PC-3 (cell line): ENCODE measurements at regions not wholly inside any gene's neighbourhood (a gene's known extent, or its start where the extent isn't known, plus 50 kb on each side); places are given as distances from the start of the nearest gene placed in this dataset.

Experiments
- ATAC-seq: fragments of 200-7000 bp; cut with Tn5 transposase; 2 replicates; pipeline ENCODE4 v1.9.1; 2020; ENCODE audit warnings: mild to moderate bottlenecking, moderate library complexity
- BruUV-seq: library from RNA; stranded (reverse); fragments of 400-500 nt; replicated peaks from 2 replicates; lab custom pipeline; 2021; lab: Mats Ljungman, UMichigan
- CTCF ChIA-PET: fragments of 300-600 bp; sonication (Branson Sonifier 250); formaldehyde crosslinking; loops from one replicate; lab custom pipeline; 2022; ENCODE audit warnings: antibody characterized with exemption; lab: Charles Lee
- POLR2A ChIA-PET: fragments of 300-600 bp; sonication (Branson Sonifier 250); formaldehyde crosslinking; loops from one replicate; lab custom pipeline; 2022; ENCODE audit warnings: antibody characterized with exemption; ENCODE audit not compliant: unreplicated experiment; lab: Charles Lee
- DNase-seq: peaks from one replicate; pipeline ENCODE4 v3.0.0-alpha.2; 2015
- H2AFZ ChIP-seq: fragments of 300-600 bp; sonication (generic); 2 replicates; pipeline ENCODE4 v1.6.0; 2016; ENCODE audit warnings: antibody characterized with exemption, low read length
- H3F3A ChIP-seq: fragments of 300-600 bp; sonication (generic); one replicate; pipeline ENCODE4 v1.6.0; 2017; ENCODE audit warnings: antibody characterized with exemption, low read length, control low read depth, mild to moderate bottlenecking; ENCODE audit not compliant: unreplicated experiment
- H3K27ac ChIP-seq: fragments of 300-600 bp; sonication (generic); 2 replicates; pipeline ENCODE4 v1.5.1; 2016; ENCODE audit warnings: mild to moderate bottlenecking, low read length
- H3K27me3 ChIP-seq: fragments of 300-600 bp; sonication (generic); 2 replicates; pipeline ENCODE4 v1.6.1; 2016; ENCODE audit warnings: low read length, mixed read lengths
- H3K36me3 ChIP-seq: fragments of 300-600 bp; sonication (generic); 2 replicates; pipeline ENCODE4 v1.6.1; 2016; ENCODE audit warnings: low read depth, mixed run types, low read length, mixed read lengths
- H3K4me1 ChIP-seq: fragments of 300-600 bp; sonication (generic); 2 replicates; pipeline ENCODE4 v1.5.1; 2016; ENCODE audit warnings: low read length; ENCODE audit not compliant: insufficient read depth
- H3K4me2 ChIP-seq: fragments of 300-600 bp; sonication (generic); 2 replicates; pipeline ENCODE4 v1.6.0; 2016; ENCODE audit warnings: low read length
- H3K4me3 ChIP-seq: fragments of 300-600 bp; sonication (generic); 2 replicates; pipeline ENCODE4 v1.5.1; 2016; ENCODE audit warnings: mild to moderate bottlenecking, low read length, mixed read lengths
- H3K79me2 ChIP-seq: fragments of 300-600 bp; sonication (generic); 2 replicates; pipeline ENCODE4 v1.6.1; 2017; ENCODE audit warnings: low read length, mixed read lengths
- H3K9ac ChIP-seq: fragments of 300-600 bp; sonication (generic); 2 replicates; pipeline ENCODE4 v1.6.0; 2016; ENCODE audit warnings: mild to moderate bottlenecking, low read length
- H3K9me2 ChIP-seq: fragments of 300-600 bp; sonication (generic); replicated peaks from 2 replicates; pipeline ENCODE4 v1.6.1; 2016; ENCODE audit warnings: mixed run types, low read length, mixed read lengths
- H3K9me3 ChIP-seq: fragments of 300-600 bp; sonication (generic); 2 replicates; pipeline ENCODE4 v1.6.1; 2016; ENCODE audit warnings: low read length, mixed read lengths
- H4K20me1 ChIP-seq: fragments of 300-600 bp; sonication (generic); 2 replicates; pipeline ENCODE4 v1.6.1; 2016; ENCODE audit warnings: low read length, mixed read lengths
- CTCF ChIP-seq: fragments of 300-600 bp; sonication (generic); conservative IDR thresholded peaks from 2 replicates; pipeline ENCODE4 v1.5.1; 2017; ENCODE audit warnings: antibody characterized with exemption, low read depth, mild to moderate bottlenecking, low read length
- EZH2 ChIP-seq: fragments of 300-600 bp; sonication (generic); IDR thresholded peaks from one replicate; pipeline ENCODE4 v1.6.1; 2017; ENCODE audit warnings: antibody characterized with exemption, mild to moderate bottlenecking, low read length; ENCODE audit not compliant: unreplicated experiment
- EZH2phosphoT487 ChIP-seq: fragments of 300-600 bp; sonication (generic); IDR thresholded peaks from 2 replicates; pipeline ENCODE4 v1.6.1; 2018; ENCODE audit warnings: mild to moderate bottlenecking, antibody characterized with exemption, low read length, borderline replicate concordance
- intact Hi-C: fragments of 100-400 bp; cut with micrococcal nuclease; formaldehyde crosslinking; loops from 2 replicates; pipeline ENCODE4 v1.9.0; 2023

GRCh38 chr21:27725916-27726315 is 759.0 kb upstream of the ADAMTS5 start:
- no peaks in the 10 kb centered on the region for H3F3A ChIP-seq

DNA sequence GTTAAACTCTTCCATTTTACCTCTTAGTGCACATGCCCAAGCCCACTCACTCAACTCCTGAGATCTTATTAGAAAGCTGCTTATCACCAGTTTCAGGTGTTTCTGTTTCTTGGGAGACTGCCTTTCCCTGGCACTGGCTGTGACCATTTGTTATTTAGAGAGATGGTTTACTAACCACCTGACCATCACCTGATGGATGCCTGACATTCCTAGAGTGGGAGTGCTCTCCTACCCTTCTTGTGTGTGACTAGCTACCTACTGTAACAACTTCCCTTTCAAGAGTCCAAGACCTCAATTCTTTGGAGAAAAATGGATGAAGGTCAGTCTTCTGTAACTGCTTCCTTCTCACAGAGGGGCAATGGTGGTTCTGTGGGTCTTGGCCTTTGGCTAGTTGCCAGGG is 755.2 kb upstream of the ADAMTS5 start:
- peak; percentile 55 for ATAC-seq
- Histone ChIP-seq H3K4me2 (no peak overlapping the region), H3K4me3 (no peak overlapping the region), H4K20me1 (no peaks in the 10 kb centered on the region), H3K9me3 (no peaks in the 10 kb centered on the region), H3F3A (no peaks in the 10 kb centered on the region), H3K4me1 (no peaks in the 10 kb centered on the region), H3K27ac (no peak overlapping the region), H2AFZ (no peak overlapping the region), H3K27me3 (no peaks in the 10 kb centered on the region), H3K79me2 (no peaks in the 10 kb centered on the region), H3K36me3 (no peaks in the 10 kb centered on the region), H3K9me2 (no peaks in the 10 kb centered on the region), H3K9ac (no peak overlapping the region)
- TF ChIP-seq CTCF, result no peak
- TF ChIP-seq EZH2phosphoT487, result no peak
- TF ChIP-seq EZH2, result no peak
- POLR2A ChIA-PET, result interaction anchor here (0.7 kb wide), 1 partner anchor 33 kb away, joined by 3 read pairs; no protein-coding TSS in a partner anchor
- peak; percentile 7 for DNase-seq
- intact Hi-C loops, result no loop called here
- CTCF ChIA-PET, result interaction anchor here (0.7 kb wide), 1 partner anchor 74 kb away, joined by 3 read pairs; no protein-coding TSS in a partner anchor
- BruUV-seq, result no TSS peak

More at GRCh38 chr21:27725916-27726315, 759.0 kb upstream of the ADAMTS5 start:
- peak; percentile 4 for DNase-seq
- BruUV-seq, result no TSS peak
- H3K9me2 ChIP-seq, result no peaks in the 10 kb centered on the region
- no peak overlapping the region for H3K9ac ChIP-seq
- peak; percentile 50; the same call in 1 of the 2 replicates for ATAC-seq
- H3K9me3 ChIP-seq, result no peaks in the 10 kb centered on the region
- no peaks in the 10 kb centered on the region for H4K20me1 ChIP-seq
- no peak overlapping the region for H3K4me2 ChIP-seq
- intact Hi-C loops, result no loop called here
- CTCF ChIA-PET, result no interaction called here
- no peaks in the 10 kb centered on the region for H3K79me2 ChIP-seq
- TF ChIP-seq EZH2phosphoT487 (no peak), EZH2 (no peak), CTCF (no peak)
- H2AFZ ChIP-seq, result no peak overlapping the region
- no peak overlapping the region for H3K4me3 ChIP-seq
- no peaks in the 10 kb centered on the region for H3K27me3 ChIP-seq
- POLR2A ChIA-PET, result no interaction called here
- no peaks in the 10 kb centered on the region for H3K36me3 ChIP-seq
- H3K27ac ChIP-seq, result no peak overlapping the region
- no peaks in the 10 kb centered on the region for H3K4me1 ChIP-seq

- no TSS peak for BruUV-seq
- no peaks in the 10 kb centered on the region for H3K9me3 ChIP-seq
- intact Hi-C loops, result no loop called here
- H3K4me1 ChIP-seq, result no peaks in the 10 kb centered on the region
- ChIA-PET POLR2A (no interaction called here), CTCF (interaction anchor here (0.7 kb wide), 1 partner anchor 73 kb away, joined by 3 read pairs; no protein-coding TSS in a partner anchor)
- ATAC-seq, result peak; percentile 13; the same call in 1 of the 2 replicates
- no peak for DNase-seq
- no peak overlapping the region for H3K4me2 ChIP-seq
- no peaks in the 10 kb centered on the region for H3K9me2 ChIP-seq
- no peaks in the 10 kb centered on the region for H4K20me1 ChIP-seq
- no peaks in the 10 kb centered on the region for H3K36me3 ChIP-seq
- no peaks in the 10 kb centered on the region for H3K27me3 ChIP-seq
- H3K9ac ChIP-seq, result no peak overlapping the region
- no peak overlapping the region for H3K4me3 ChIP-seq
- no peak overlapping the region for H2AFZ ChIP-seq
- TF ChIP-seq EZH2phosphoT487 (no peak), CTCF (no peak), EZH2 (no peak)
- no peaks in the 10 kb centered on the region for H3F3A ChIP-seq
- H3K79me2 ChIP-seq, result no peaks in the 10 kb centered on the region
- H3K27ac ChIP-seq, result no peak overlapping the region
Observed at GRCh38 chr21:27721675-27722074, 754.8 kb upstream of the ADAMTS5 start.
